Rectal smooth muscle tissue (tissue), 1 donor: ENCODE measurements at regions not wholly inside any gene's neighbourhood (a gene's known extent, or its start where the extent isn't known, plus 50 kb on each side); places are given as distances from the start of the nearest gene placed in this dataset.

ENCODE experiments used
- H3K27ac ChIP-seq: one replicate; pipeline ENCODE4 v1.7.0; 2013; ENCODE audit warnings: low read depth, low read length, inconsistent platforms
- H3K27me3 ChIP-seq: one replicate; pipeline ENCODE4 v1.7.0; 2013; ENCODE audit warnings: low read length; ENCODE audit not compliant: control insufficient read depth, insufficient read depth
- H3K36me3 ChIP-seq: one replicate; pipeline ENCODE4 v1.7.0; 2013; ENCODE audit warnings: low read length; ENCODE audit not compliant: control insufficient read depth, insufficient read depth
- H3K4me1 ChIP-seq: one replicate; pipeline ENCODE4 v1.7.0; 2013; ENCODE audit warnings: low read length; ENCODE audit not compliant: control insufficient read depth, insufficient read depth
- H3K4me3 ChIP-seq: one replicate; pipeline ENCODE4 v1.7.0; 2013; ENCODE audit warnings: low read length
- H3K9ac ChIP-seq: one replicate; pipeline ENCODE4 v1.7.0; 2013; ENCODE audit warnings: low read length

GRCh38 chr1:185501099-185501498 is 184.1 kb upstream of the IVNS1ABP start:
- Histone ChIP-seq H3K4me3 (no peak overlapping the region), H3K9ac (no peak overlapping the region), H3K36me3 (no peaks in the 10 kb centered on the region), H3K27ac (no peak overlapping the region), H3K4me1 (no peaks in the 10 kb centered on the region), H3K27me3 (no peaks in the 10 kb centered on the region)

GRCh38 chr1:185500001-185500626 is 183.1 kb upstream of the IVNS1ABP start:
- Histone ChIP-seq H3K27ac (no peak overlapping the region), H3K9ac (no peak overlapping the region), H3K4me1 (no peaks in the 10 kb centered on the region), H3K4me3 (no peak overlapping the region), H3K36me3 (no peaks in the 10 kb centered on the region), H3K27me3 (no peaks in the 10 kb centered on the region)

GRCh38 chr1:185498207-185498606 is 181.2 kb upstream of the IVNS1ABP start:
- Histone ChIP-seq H3K27ac (no peak overlapping the region), H3K4me3 (no peak overlapping the region), H3K9ac (no peak overlapping the region), H3K36me3 (no peaks in the 10 kb centered on the region), H3K27me3 (no peaks in the 10 kb centered on the region), H3K4me1 (no peaks in the 10 kb centered on the region)

- Histone ChIP-seq H3K4me3 (no peak overlapping the region), H3K27ac (no peak overlapping the region), H3K9ac (no peak overlapping the region), H3K36me3 (no peaks in the 10 kb centered on the region), H3K4me1 (no peaks in the 10 kb centered on the region), H3K27me3 (no peaks in the 10 kb centered on the region)
Observed at GRCh38 chr1:185497177-185497576, 180.1 kb upstream of the IVNS1ABP start.

GRCh38 chr1:185495898-185496297 is 178.9 kb upstream of the IVNS1ABP start:
- no peaks in the 10 kb centered on the region for H3K36me3 ChIP-seq
- H3K4me3 ChIP-seq, result no peak overlapping the region
- no peak overlapping the region for H3K9ac ChIP-seq
- no peaks in the 10 kb centered on the region for H3K4me1 ChIP-seq
- no peak overlapping the region for H3K27ac ChIP-seq
- H3K27me3 ChIP-seq, result no peaks in the 10 kb centered on the region

GRCh38 chr1:185495007-185495406 is 178.0 kb upstream of the IVNS1ABP start:
- Histone ChIP-seq H3K9ac (no peak overlapping the region), H3K36me3 (no peaks in the 10 kb centered on the region), H3K27ac (no peak overlapping the region), H3K4me1 (no peaks in the 10 kb centered on the region), H3K27me3 (no peaks in the 10 kb centered on the region), H3K4me3 (no peak overlapping the region)

GRCh38 chr1:185492089-185492825 is 175.2 kb upstream of the IVNS1ABP start:
- Histone ChIP-seq H3K4me3 (no peak overlapping the region), H3K27me3 (no peaks in the 10 kb centered on the region), H3K27ac (no peak overlapping the region), H3K9ac (no peak overlapping the region), H3K36me3 (no peaks in the 10 kb centered on the region), H3K4me1 (no peaks in the 10 kb centered on the region)

GRCh38 chr1:185491604-185492003 is 174.6 kb upstream of the IVNS1ABP start:
- Histone ChIP-seq H3K27ac (no peak overlapping the region), H3K36me3 (no peaks in the 10 kb centered on the region), H3K27me3 (no peaks in the 10 kb centered on the region), H3K4me3 (no peak overlapping the region), H3K4me1 (no peaks in the 10 kb centered on the region), H3K9ac (no peak overlapping the region)

GRCh38 chr1:185490924-185491323 is 173.9 kb upstream of the IVNS1ABP start:
- Histone ChIP-seq H3K27ac (no peak overlapping the region), H3K4me3 (no peak overlapping the region), H3K36me3 (no peaks in the 10 kb centered on the region), H3K4me1 (no peaks in the 10 kb centered on the region), H3K9ac (no peak overlapping the region), H3K27me3 (no peaks in the 10 kb centered on the region)

- no peak overlapping the region for H3K4me3 ChIP-seq
- H3K9ac ChIP-seq, result no peak overlapping the region
- H3K4me1 ChIP-seq, result no peaks in the 10 kb centered on the region
- H3K27ac ChIP-seq, result no peak overlapping the region
- no peaks in the 10 kb centered on the region for H3K27me3 ChIP-seq
- no peaks in the 10 kb centered on the region for H3K36me3 ChIP-seq
Observed at GRCh38 chr1:185489406-185489805, 172.4 kb upstream of the IVNS1ABP start.

- Histone ChIP-seq H3K9ac (no peak overlapping the region), H3K36me3 (no peaks in the 10 kb centered on the region), H3K4me1 (no peaks in the 10 kb centered on the region), H3K27ac (no peak overlapping the region), H3K27me3 (no peaks in the 10 kb centered on the region), H3K4me3 (no peak overlapping the region)
Observed at GRCh38 chr1:185488808-185489207, 171.8 kb upstream of the IVNS1ABP start.

GRCh38 chr1:185487936-185488335 is 170.9 kb upstream of the IVNS1ABP start:
- Histone ChIP-seq H3K4me3 (no peak overlapping the region), H3K27me3 (no peaks in the 10 kb centered on the region), H3K27ac (no peak overlapping the region), H3K9ac (no peak overlapping the region), H3K4me1 (no peaks in the 10 kb centered on the region), H3K36me3 (no peaks in the 10 kb centered on the region)

GRCh38 chr1:185487026-185487425 is 170.0 kb upstream of the IVNS1ABP start:
- H3K9ac ChIP-seq, result no peak overlapping the region
- H3K4me3 ChIP-seq, result no peak overlapping the region
- H3K27me3 ChIP-seq, result no peaks in the 10 kb centered on the region
- no peaks in the 10 kb centered on the region for H3K4me1 ChIP-seq
- H3K36me3 ChIP-seq, result no peaks in the 10 kb centered on the region
- no peak overlapping the region for H3K27ac ChIP-seq
